Epithelial cell of proximal tubule (primary cell): ENCODE measurements at regions not wholly inside any gene's neighbourhood (a gene's known extent, or its start where the extent isn't known, plus 50 kb on each side); places are given as distances from the start of the nearest gene placed in this dataset.

ENCODE experiments used
- DNase-seq: peaks from one replicate; pipeline ENCODE4 v3.0.0-alpha.2; 2011; ENCODE audit warnings: low read depth
- H3K4me3 ChIP-seq: 2 replicates; pipeline ENCODE4 v1.5.1; 2011; ENCODE audit warnings: low read depth, mild to moderate bottlenecking, low read length
- TF ChIP-seq, protein P1 (sequence below): conservative IDR thresholded peaks from 2 replicates; pipeline ENCODE4 v1.5.1; 2012; ENCODE audit warnings: low read depth, mild to moderate bottlenecking, low read length

GRCh38 chr15:47603026-47603425, 114.3 kb upstream of the SEMA6D start:
- H3K4me3 ChIP-seq = no peak overlapping the region
- no peak for DNase-seq
- TF ChIP-seq, protein P1, sequence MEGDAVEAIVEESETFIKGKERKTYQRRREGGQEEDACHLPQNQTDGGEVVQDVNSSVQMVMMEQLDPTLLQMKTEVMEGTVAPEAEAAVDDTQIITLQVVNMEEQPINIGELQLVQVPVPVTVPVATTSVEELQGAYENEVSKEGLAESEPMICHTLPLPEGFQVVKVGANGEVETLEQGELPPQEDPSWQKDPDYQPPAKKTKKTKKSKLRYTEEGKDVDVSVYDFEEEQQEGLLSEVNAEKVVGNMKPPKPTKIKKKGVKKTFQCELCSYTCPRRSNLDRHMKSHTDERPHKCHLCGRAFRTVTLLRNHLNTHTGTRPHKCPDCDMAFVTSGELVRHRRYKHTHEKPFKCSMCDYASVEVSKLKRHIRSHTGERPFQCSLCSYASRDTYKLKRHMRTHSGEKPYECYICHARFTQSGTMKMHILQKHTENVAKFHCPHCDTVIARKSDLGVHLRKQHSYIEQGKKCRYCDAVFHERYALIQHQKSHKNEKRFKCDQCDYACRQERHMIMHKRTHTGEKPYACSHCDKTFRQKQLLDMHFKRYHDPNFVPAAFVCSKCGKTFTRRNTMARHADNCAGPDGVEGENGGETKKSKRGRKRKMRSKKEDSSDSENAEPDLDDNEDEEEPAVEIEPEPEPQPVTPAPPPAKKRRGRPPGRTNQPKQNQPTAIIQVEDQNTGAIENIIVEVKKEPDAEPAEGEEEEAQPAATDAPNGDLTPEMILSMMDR = no peak

DNA sequence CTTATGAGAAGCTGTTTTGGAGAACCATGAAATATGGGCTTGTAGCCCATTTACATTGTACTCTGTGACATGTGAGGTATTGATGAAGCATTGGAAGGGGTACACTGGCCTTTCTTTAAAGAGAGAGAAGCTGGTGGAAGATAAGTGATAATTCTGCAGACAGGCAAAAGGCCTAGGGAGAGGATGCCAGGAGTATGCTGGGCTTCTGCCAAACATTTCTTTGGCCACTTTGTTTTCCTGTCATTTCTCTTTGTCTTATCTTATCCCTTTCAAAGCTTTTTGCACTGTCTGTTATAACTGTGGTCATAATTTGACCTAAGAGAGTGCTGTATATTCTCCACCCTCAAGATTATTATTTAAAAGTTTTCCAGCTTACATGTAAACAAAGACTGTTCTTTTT, 109.6 kb upstream of the SEMA6D start:
- H3K4me3 ChIP-seq = no peak overlapping the region
- TF ChIP-seq, protein P1 = no peak
- DNase-seq = no peak

DNA sequence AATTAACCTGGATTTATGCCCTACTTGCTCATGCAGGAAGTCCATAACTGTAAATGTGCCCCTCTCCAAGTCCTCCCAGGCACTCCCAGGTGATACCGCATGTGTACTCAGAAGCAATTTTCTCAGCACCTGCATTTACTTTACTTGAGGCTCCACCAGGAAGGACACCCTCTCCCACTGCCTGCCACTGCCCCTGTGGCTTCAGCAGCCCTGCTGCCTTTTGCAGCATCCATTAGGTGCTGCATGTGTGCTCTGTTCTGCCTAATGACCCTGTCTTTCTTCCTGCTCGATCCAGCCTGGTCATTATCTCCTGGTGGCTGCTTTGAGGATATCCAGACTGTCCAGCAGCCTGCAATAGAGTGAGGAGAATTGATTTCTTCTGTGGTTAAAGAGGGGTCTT, 107.6 kb upstream of the SEMA6D start:
- no peak for DNase-seq
- TF ChIP-seq, protein P1 = no peak
- no peak overlapping the region for H3K4me3 ChIP-seq

- no peak overlapping the region for H3K4me3 ChIP-seq
- DNase-seq = no peak
- TF ChIP-seq, protein P1 = no peak
Measured at GRCh38 chr15:47610736-47611135, 106.6 kb upstream of the SEMA6D start.

GRCh38 chr15:47614360-47615011, 102.8 kb upstream of the SEMA6D start:
- no peak for DNase-seq
- H3K4me3 ChIP-seq = no peak overlapping the region
- TF ChIP-seq, protein P1 = no peak

DNA sequence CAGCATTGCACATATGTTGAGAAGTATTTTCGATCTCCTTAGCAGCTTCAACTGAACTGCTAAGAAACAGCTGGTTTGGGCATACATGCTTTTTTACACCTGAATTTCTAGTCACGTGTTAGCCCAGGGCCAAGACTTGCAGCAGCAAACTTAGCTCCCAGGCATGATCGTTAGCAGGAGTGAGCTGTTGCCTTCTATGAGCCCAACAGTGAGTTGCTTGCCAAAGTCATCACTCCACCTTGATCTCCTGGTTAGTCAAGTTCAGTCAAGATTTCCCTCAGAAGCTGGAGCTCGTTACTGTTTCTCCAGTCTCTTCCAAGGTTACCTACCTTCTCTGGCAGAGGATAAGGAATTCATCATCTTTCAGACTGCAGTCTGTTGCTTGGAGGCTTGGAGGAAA, 100.4 kb upstream of the SEMA6D start:
- no peak overlapping the region for H3K4me3 ChIP-seq
- TF ChIP-seq, protein P1 = no peak
- no peak for DNase-seq

GRCh38 chr15:47618241-47618640, 99.1 kb upstream of the SEMA6D start:
- no peak for DNase-seq

More at GRCh38 chr15:47618241-47618640, 99.1 kb upstream of the SEMA6D start:
- H3K4me3 ChIP-seq = no peak overlapping the region
- TF ChIP-seq, protein P1 = no peak
